ENCODE measurements at regions not wholly inside any gene's neighbourhood (a gene's known extent, or its start where the extent isn't known, plus 50 kb on each side); places are given as distances from the start of the nearest gene placed in this dataset.
"Not testable (repeated sequence)": the region's sequence is repeated elsewhere in the genome, so short reads cannot be mapped to it uniquely, and the experiment has no call there.

- not testable (repeated sequence) for H3K4me3 Mint-ChIP-seq; H3K36me3 Mint-ChIP-seq; ATAC-seq (ENCODE audit: low read depth in 2 of 2); H3K36me3 ChIP-seq (ENCODE audit: control insufficient read depth, insufficient read depth, low read length); H3K4me3 ChIP-seq (ENCODE audit: low read depth, low read length); H3K4me1 ChIP-seq (ENCODE audit: control insufficient read depth, insufficient read depth, low read length, poor library complexity, severe bottlenecking); H3K27me3 ChIP-seq (ENCODE audit: control insufficient read depth, insufficient read depth, low read length); DNase-seq; H3K9me3 Mint-ChIP-seq; H3K9me3 ChIP-seq (ENCODE audit: control insufficient read depth in 2 of 2, low read length in 2 of 2); H3K27ac ChIP-seq (ENCODE audit: insufficient read depth, low read length, poor library complexity, severe bottlenecking); H3K27ac Mint-ChIP-seq; H3K27me3 Mint-ChIP-seq
- H3K4me1 Mint-ChIP-seq = peaks cover 0 to 11% (median 6%) of the 10 kb centered on the region in 4 donors
Observed at GRCh38 chr2:236358482-236358881, 94.3 kb upstream of the ASB18 start.

GRCh38 chr2:236359426-236360045 lies 95.3 kb upstream of the ASB18 start:
- peak overlapping the region in 1 of 3 donors; percentile 15 for H3K27ac Mint-ChIP-seq
- peak in 1 of 2 donors; percentile 57 for ATAC-seq (ENCODE audit: low read depth in 2 of 2)
- H3K9me3 Mint-ChIP-seq = no peaks in the 10 kb centered on the region

GRCh38 chr2:236360496-236360895 lies 96.3 kb upstream of the ASB18 start:
- Histone ChIP-seq H3K4me3 (ENCODE audit: low read depth, low read length) (no peak overlapping the region), H3K27me3 (ENCODE audit: control insufficient read depth, insufficient read depth, low read length) (peaks cover 8% of the 10 kb centered on the region), H3K4me1 (ENCODE audit: control insufficient read depth, insufficient read depth, low read length, poor library complexity, severe bottlenecking) (peaks cover 8% of the 10 kb centered on the region), H3K36me3 (ENCODE audit: control insufficient read depth, insufficient read depth, low read length) (no peaks in the 10 kb centered on the region), H3K9me3 (ENCODE audit: control insufficient read depth in 2 of 2, low read length in 2 of 2) (no peaks in the 10 kb centered on the region), H3K27ac (ENCODE audit: insufficient read depth, low read length, poor library complexity, severe bottlenecking) (no peak overlapping the region)
- DNase-seq (no peak), ATAC-seq (ENCODE audit: low read depth in 2 of 2) (no peak)
- peaks cover 9% of the 10 kb centered on the region for H3K27me3 Mint-ChIP-seq
- H3K27ac Mint-ChIP-seq = no peak overlapping the region
- H3K4me1 Mint-ChIP-seq = peaks cover 0 to 20% (median 13%) of the 10 kb centered on the region in 4 donors
- no peak overlapping the region for H3K4me3 Mint-ChIP-seq
- no peaks in the 10 kb centered on the region for H3K9me3 Mint-ChIP-seq
- no peaks in the 10 kb centered on the region for H3K36me3 Mint-ChIP-seq

More at GRCh38 chr2:236359426-236360045, 95.3 kb upstream of the ASB18 start:
- peaks cover 4% of the 10 kb centered on the region for H3K4me1 ChIP-seq (ENCODE audit: control insufficient read depth, insufficient read depth, low read length, poor library complexity, severe bottlenecking)
- no peaks in the 10 kb centered on the region for H3K36me3 ChIP-seq (ENCODE audit: control insufficient read depth, insufficient read depth, low read length)
- H3K36me3 Mint-ChIP-seq = no peaks in the 10 kb centered on the region
- H3K4me1 Mint-ChIP-seq = peaks cover 0 to 12% (median 8%) of the 10 kb centered on the region in 4 donors
- H3K4me3 Mint-ChIP-seq = peak overlapping the region in 2 of 4 donors; percentile 6 to 12
- H3K27me3 ChIP-seq (ENCODE audit: control insufficient read depth, insufficient read depth, low read length) = peaks cover 8% of the 10 kb centered on the region
- H3K27me3 Mint-ChIP-seq = peaks cover 4% of the 10 kb centered on the region
- H3K9me3 ChIP-seq (ENCODE audit: control insufficient read depth in 2 of 2, low read length in 2 of 2) = no peaks in the 10 kb centered on the region
- no peak overlapping the region for H3K27ac ChIP-seq (ENCODE audit: insufficient read depth, low read length, poor library complexity, severe bottlenecking)
- peak in 2 of 3 donors; percentile 20 to 48 for DNase-seq
- H3K4me3 ChIP-seq (ENCODE audit: low read depth, low read length) = peak overlapping the region; percentile 24

GRCh38 chr2:236363711-236364277 lies 99.6 kb upstream of the ASB18 start:
- Mint-ChIP-seq H3K27me3 (peaks cover 22% of the 10 kb centered on the region), H3K27ac (no peak overlapping the region), H3K4me3 (no peak overlapping the region), H3K9me3 (no peaks in the 10 kb centered on the region), H3K4me1 (peaks cover 13 to 51% (median 30%) of the 10 kb centered on the region in 4 donors), H3K36me3 (no peaks in the 10 kb centered on the region)
- DNase-seq = no peak
- H3K27me3 ChIP-seq (ENCODE audit: control insufficient read depth, insufficient read depth, low read length) = peaks cover 8% of the 10 kb centered on the region
- H3K36me3 ChIP-seq (ENCODE audit: control insufficient read depth, insufficient read depth, low read length) = no peaks in the 10 kb centered on the region
- no peaks in the 10 kb centered on the region for H3K9me3 ChIP-seq (ENCODE audit: control insufficient read depth in 2 of 2, low read length in 2 of 2)
- H3K4me3 ChIP-seq (ENCODE audit: low read depth, low read length) = no peak overlapping the region
- H3K4me1 ChIP-seq (ENCODE audit: control insufficient read depth, insufficient read depth, low read length, poor library complexity, severe bottlenecking) = peaks cover 33% of the 10 kb centered on the region
- no peak overlapping the region for H3K27ac ChIP-seq (ENCODE audit: insufficient read depth, low read length, poor library complexity, severe bottlenecking)
- ATAC-seq (ENCODE audit: low read depth in 2 of 2) = no peak

- Mint-ChIP-seq H3K4me1 (peaks cover 13 to 41% (median 25%) of the 10 kb centered on the region in 4 donors), H3K27me3 (peaks cover 34% of the 10 kb centered on the region), H3K4me3 (peak overlapping the region; percentile 71 to 83 (median 76)), H3K27ac (peak overlapping the region in 1 of 3 donors; percentile 23), H3K9me3 (no peaks in the 10 kb centered on the region), H3K36me3 (no peaks in the 10 kb centered on the region)
- Histone ChIP-seq H3K9me3 (ENCODE audit: control insufficient read depth in 2 of 2, low read length in 2 of 2) (no peaks in the 10 kb centered on the region), H3K27ac (ENCODE audit: insufficient read depth, low read length, poor library complexity, severe bottlenecking) (no peak overlapping the region), H3K4me3 (ENCODE audit: low read depth, low read length) (peak overlapping the region; percentile 61), H3K36me3 (ENCODE audit: control insufficient read depth, insufficient read depth, low read length) (no peaks in the 10 kb centered on the region), H3K27me3 (ENCODE audit: control insufficient read depth, insufficient read depth, low read length) (peaks cover 8% of the 10 kb centered on the region), H3K4me1 (ENCODE audit: control insufficient read depth, insufficient read depth, low read length, poor library complexity, severe bottlenecking) (peaks cover 30% of the 10 kb centered on the region)
- ATAC-seq (ENCODE audit: low read depth in 2 of 2) (no peak), DNase-seq (no peak)
Observed at GRCh38 chr2:236365258-236366048, 101.2 kb upstream of the ASB18 start.

GRCh38 chr2:236366049-236366387 lies 101.8 kb upstream of the ASB18 start:
- peak overlapping the region; percentile 61 for H3K4me3 ChIP-seq (ENCODE audit: low read depth, low read length)
- ATAC-seq (ENCODE audit: low read depth in 2 of 2) (no peak), DNase-seq (no peak)
- peaks cover 30% of the 10 kb centered on the region for H3K4me1 ChIP-seq (ENCODE audit: control insufficient read depth, insufficient read depth, low read length, poor library complexity, severe bottlenecking)
- H3K27ac ChIP-seq (ENCODE audit: insufficient read depth, low read length, poor library complexity, severe bottlenecking) = no peak overlapping the region
- Mint-ChIP-seq H3K4me3 (peak overlapping the region; percentile 71 to 83 (median 76)), H3K4me1 (peaks cover 13 to 41% (median 25%) of the 10 kb centered on the region in 4 donors), H3K27ac (peak overlapping the region in 2 of 3 donors; percentile 17 to 79), H3K36me3 (no peaks in the 10 kb centered on the region), H3K27me3 (peaks cover 37% of the 10 kb centered on the region), H3K9me3 (no peaks in the 10 kb centered on the region)
- peaks cover 8% of the 10 kb centered on the region for H3K27me3 ChIP-seq (ENCODE audit: control insufficient read depth, insufficient read depth, low read length)
- H3K9me3 ChIP-seq (ENCODE audit: control insufficient read depth in 2 of 2, low read length in 2 of 2) = no peaks in the 10 kb centered on the region
- H3K36me3 ChIP-seq (ENCODE audit: control insufficient read depth, insufficient read depth, low read length) = no peaks in the 10 kb centered on the region

GRCh38 chr2:236366397-236366796 lies 102.2 kb upstream of the ASB18 start:
- Mint-ChIP-seq H3K4me3 (peak overlapping the region; percentile 71 to 83 (median 76)), H3K27ac (peak overlapping the region in 2 of 3 donors; percentile 17 to 79), H3K27me3 (peaks cover 41% of the 10 kb centered on the region), H3K36me3 (no peaks in the 10 kb centered on the region), H3K4me1 (peaks cover 13 to 41% (median 25%) of the 10 kb centered on the region in 4 donors), H3K9me3 (no peaks in the 10 kb centered on the region)
- Histone ChIP-seq H3K27ac (ENCODE audit: insufficient read depth, low read length, poor library complexity, severe bottlenecking) (no peak overlapping the region), H3K27me3 (ENCODE audit: control insufficient read depth, insufficient read depth, low read length) (peaks cover 8% of the 10 kb centered on the region), H3K36me3 (ENCODE audit: control insufficient read depth, insufficient read depth, low read length) (no peaks in the 10 kb centered on the region), H3K4me3 (ENCODE audit: low read depth, low read length) (peak overlapping the region; percentile 61), H3K4me1 (ENCODE audit: control insufficient read depth, insufficient read depth, low read length, poor library complexity, severe bottlenecking) (peaks cover 30% of the 10 kb centered on the region), H3K9me3 (ENCODE audit: control insufficient read depth in 2 of 2, low read length in 2 of 2) (no peaks in the 10 kb centered on the region)
- peak in 2 of 3 donors; percentile 24 to 82 for DNase-seq
- peak; percentile 52 to 78 for ATAC-seq (ENCODE audit: low read depth in 2 of 2)
